ENCODE measurements at regions not wholly inside any gene's neighbourhood (a gene's known extent, or its start where the extent isn't known, plus 50 kb on each side); places are given as distances from the start of the nearest gene placed in this dataset.

DNA sequence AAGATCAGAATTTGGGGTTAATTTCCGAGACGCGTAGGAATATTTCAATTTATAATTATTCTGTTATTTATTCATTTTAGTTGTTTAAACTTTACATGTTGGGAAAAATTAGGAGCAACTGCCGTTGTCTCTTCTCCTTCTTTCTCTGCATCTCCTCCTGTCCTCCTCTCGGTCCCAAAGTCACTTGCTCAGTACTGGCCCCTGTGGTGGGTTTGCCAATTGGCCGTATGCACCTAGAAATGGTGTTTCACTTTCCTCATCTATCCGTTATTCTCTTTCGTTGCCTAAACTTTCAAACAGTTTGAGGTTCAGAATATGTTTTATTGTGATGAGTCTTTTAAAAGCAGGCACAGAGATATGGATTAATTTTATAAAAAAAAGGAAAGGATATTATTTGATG, 517.9 kb downstream of the PLCL1 start:
- no peak for DNase-seq

DNA sequence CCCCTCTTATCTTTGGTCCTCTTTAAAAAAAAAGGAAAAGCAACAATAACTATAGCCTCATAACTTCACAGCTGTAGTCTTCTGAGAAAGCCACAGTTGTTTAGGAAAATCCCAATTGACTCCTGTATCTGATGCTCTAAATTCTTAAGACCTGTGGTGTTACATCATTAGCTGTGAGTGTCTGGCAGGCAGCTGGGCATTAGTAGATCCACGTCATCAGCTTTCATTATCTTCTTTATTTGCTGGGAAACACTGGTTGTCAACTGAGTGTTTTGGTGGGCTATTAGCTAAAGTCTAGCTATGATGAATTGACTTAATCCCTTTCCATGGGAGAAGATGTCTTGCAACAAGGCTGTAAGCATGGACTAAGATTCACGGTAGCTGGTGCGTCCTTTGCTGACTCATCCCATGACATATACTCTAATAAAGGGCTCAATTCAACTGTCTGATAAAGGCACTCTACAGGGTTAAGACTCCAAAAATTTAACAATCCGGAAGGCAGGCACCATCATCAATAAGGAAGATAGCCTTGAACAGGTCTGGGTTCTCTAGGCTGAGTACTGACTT, 517.2 kb downstream of the PLCL1 start:
- DNase-seq = no peak

DNA sequence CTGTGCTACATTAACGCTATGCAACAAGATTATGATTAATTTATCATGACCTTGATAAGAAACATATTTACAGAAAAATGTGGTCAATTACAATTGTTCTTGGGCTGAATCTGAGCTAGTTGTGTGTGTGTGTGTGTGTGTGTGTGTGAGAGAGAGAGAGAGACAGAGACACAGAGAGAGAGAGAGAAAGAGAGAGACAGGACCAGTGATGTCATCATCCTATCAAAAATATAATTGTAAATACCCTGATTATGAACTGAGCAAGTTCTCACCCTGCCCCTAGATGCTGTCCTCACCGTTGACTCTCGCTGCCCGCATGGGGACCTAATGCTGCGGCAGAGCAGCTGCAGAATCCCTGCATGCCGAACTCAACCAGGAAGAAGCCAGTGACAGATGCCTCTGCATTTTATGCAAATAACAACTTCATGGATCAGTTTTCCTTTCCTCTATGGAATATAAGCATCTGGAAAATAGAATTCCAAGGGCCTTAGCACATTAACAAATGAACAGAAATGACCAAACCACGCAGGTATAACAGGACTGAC, 512.5 kb downstream of the PLCL1 start:
- DNase-seq = no peak

DNA sequence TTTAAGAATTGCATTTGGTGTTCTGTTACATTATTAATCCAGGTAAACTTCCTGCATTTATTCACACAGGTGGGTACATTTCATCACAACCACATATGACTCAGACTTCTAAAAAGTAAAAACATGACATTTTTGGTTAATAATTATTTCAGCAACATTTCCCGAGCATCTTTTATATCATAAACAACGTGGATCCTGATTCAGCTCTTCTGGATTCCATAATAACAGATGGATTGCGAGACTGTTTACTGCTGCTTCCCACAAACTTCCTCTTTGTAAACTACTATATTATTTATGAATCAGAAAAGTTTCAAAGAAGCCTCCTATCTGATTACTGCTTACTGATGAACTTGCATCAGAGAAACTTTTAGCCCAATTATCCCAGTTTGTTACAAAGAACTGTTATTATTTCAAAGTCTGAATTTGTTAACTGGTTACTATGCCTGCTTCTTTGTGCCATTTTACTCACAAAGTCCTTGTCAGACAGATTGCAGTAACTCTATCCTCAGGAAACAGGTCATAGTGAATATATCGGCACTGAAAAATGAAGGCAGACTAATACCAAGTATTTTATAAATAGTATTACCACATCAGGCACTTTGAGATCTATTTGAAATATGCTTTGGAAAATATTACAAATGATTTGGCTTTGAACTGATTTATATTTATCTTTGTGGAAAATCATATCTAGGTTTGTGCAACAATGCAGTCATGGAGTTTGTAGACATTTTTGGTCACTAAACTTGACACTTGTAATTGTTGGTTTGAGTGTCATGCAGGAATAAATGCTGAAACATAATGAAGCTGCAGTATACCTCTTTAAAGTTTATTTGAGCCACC, 511.6 kb downstream of the PLCL1 start:
- no peak for DNase-seq

DNA sequence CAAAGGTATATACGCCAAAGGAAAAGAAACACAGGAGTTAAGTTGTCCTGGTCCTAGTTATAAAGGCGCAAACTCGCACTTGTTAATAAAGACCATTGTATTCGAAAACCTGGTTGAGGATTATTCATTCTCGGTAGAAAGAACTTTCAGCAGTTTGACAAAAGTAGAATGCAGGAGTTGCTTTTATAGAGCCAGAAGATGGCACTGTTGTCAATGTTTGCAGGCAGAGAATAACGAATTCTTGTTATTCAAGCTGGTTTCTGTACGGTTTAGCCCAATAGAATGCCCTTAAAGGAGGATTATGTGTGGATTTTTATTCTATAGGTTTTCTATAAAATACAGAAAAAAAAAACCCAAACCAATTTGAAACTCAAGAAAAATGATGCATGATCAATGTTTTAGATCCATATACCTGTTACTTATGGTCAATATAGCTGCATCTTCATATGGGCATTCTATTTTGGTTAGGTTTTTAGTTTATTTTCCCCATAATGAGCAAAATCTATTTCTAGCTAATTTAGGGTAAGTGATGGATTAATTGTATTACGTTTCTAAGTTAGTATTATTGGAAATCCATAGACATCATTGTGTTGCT, 510.3 kb downstream of the PLCL1 start:
- DNase-seq = peak; percentile 21 to 43

DNA sequence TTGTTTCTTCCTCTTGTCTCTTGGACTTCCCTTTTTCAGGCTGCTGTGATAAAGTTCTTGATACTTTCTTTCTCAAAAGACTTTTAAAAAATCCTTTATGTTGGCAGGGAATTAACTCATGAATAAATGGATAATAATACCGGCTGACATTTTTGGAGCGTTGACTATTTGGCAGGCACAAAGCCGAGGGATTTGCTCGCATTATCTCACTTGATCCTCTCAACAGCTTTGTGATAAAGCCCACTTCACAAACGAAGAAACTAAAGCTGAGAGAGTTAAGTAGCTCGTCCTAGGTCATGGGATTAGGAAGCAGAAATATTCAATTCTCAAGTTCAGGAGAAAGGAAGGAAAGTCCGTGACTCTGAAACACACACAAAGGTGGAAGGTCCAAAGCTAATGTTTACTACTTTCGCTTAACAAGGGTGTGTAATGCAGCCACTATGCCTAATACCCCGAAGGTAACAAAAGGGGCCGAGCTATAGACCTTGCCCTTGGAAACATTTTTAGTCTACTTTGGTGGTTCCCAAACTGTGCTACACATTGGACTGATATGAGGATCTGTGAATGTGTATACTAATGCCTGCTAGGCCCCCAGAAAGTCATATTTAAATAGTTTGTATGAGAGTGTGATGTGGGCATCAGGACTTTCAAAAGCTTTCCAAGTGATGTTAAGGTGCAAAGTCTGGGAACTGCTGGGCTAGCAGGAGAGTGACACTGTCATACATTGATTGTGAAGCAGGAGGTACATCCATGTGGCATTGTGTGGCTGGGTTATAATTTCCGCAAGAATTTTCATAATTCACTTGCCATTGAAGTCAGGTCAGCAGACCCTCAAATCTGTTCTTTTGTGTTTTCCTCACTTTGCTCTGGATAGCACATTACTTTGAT, 508.4 kb downstream of the PLCL1 start:
- no peak for DNase-seq

DNA sequence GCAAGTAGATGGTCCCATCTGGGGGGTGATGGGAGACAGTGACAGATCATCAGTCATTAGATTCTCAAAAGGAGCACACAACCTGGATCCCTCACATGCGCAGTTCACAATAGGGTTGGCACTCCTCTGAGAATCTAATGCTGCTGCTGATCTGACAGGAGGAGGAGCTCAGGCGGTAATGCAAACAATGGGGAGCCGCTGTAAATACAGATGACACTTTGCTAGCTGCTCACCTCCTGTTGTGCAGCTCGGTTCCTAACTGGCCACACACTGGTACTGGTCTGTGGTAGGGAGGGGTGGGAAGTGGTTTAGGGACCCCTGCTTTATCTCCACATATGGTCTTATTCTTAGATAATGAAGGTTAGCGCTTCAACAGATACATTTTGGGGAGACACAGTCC, 506.6 kb downstream of the PLCL1 start:
- no peak for DNase-seq

DNA sequence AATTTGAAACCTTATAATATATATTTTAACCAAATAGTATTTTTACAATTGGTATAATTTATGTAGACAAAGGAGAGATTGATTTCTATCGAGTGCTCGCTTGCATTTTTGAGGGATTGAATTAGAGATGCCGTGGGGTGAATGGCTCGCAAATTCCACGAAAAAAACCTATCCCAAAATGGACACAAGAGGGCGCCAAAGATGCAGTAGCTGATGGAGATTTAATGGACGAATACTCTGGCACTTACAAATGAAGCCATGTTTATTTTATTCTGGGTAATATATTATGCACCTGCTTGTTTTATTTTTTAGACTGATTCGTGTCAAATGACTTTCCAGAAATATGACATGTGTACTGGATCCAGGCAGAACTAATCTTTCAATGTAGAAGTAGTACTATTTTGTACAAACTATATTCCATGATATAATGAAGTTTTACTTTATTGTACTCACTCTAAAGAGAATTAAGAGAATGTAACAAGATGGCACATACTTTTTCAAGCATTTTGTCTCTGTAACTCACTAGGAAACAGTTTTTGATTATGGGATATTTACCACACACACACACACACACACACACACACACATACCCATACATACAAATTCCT, 505.4 kb downstream of the PLCL1 start:
- DNase-seq = peak; percentile 4 to 31

DNA sequence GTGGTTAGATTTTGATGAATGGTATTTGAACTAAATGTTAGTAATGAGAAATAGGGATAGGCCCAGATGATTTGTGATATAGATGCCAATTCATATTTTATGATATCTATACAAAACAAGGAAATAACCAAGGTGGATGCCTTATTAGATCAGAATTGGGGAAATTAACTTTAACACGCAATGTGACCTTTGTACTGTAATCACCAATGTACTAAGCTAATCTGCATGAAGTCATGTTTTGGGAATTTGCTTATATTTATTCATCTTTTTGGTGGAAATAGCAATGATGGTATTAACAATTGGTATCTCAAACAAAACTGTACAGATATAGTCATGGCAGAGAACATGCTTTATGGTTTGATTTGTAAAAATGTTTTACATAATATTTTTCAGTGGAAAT, 504.7 kb downstream of the PLCL1 start:
- no peak for DNase-seq

DNA sequence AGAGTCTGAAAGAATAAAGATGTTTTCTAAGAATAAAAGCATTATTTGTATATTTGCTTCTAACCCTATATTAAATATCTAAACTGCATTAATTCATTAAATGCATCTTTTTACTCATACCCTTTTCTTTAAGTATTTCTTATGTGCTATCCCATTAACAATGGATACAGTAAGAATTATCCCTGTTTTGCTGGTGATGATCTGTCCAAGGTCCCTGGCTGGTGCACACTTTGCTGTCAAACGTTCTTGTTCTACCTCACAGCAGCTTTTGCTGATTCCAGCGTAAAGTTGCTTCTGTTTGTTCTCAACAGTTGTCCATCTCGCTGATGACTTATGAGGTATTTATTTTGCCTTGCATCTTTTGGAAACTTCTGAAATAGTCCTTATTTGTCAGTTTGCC, 504.0 kb downstream of the PLCL1 start:
- DNase-seq = no peak

DNA sequence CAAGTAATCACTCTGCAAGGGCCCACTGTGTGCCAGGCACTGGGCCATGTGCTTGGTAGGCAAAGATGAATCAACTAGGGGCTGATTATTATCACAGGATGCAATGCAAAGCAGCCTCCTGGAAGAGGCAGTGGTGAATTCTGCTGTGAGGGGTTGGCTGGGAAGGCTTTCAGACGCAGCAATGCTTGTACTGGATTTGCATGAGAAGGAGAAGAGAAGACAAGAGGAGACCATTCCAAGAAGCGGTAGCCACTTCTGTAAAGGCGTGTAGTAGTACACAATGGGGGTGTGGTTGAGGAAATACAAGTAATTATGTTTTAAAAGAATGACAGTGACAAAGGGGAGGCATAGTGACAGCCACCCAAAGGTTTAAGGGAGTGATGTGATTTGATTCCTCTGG, 502.7 kb downstream of the PLCL1 start:
- DNase-seq = no peak

DNA sequence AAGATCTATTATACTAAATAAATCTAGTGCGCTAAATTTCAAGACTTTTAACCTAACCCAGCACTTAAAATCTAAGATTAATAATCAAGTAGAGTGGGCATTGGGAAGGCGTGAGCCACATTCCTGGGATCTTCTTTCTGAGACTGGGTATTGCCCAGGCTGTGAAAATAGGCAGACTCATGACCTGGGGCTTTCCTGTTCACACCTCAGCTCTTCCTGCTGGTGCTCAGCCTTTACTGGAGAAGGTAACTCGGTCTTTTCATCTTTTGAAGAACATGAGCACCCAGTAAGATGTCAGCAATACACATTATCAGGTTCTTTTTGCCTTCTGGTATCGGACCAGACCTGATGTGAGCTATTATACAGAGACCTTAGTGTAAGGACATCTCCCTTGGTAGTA, 500.5 kb downstream of the PLCL1 start:
- no peak for DNase-seq

DNA sequence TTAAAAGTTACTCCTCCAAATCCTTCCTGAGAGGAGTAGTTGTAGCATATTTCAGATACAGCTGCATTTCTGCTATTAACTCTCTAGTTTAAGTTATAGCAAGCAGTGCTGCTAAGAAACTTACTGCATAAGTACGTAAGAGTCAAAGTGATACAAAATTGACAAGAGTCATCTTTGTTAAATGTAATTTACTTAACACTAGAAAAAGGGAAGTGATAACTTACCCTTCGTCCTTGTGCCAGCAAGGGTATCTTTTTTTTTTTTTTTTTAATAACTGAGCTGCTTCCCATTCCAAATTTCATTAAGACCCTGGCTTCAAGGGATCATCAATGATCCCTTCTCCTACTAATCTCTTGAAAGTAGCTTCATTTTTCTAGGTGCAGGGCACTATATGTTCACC, 493.0 kb downstream of the PLCL1 start:
- DNase-seq = no peak

DNA sequence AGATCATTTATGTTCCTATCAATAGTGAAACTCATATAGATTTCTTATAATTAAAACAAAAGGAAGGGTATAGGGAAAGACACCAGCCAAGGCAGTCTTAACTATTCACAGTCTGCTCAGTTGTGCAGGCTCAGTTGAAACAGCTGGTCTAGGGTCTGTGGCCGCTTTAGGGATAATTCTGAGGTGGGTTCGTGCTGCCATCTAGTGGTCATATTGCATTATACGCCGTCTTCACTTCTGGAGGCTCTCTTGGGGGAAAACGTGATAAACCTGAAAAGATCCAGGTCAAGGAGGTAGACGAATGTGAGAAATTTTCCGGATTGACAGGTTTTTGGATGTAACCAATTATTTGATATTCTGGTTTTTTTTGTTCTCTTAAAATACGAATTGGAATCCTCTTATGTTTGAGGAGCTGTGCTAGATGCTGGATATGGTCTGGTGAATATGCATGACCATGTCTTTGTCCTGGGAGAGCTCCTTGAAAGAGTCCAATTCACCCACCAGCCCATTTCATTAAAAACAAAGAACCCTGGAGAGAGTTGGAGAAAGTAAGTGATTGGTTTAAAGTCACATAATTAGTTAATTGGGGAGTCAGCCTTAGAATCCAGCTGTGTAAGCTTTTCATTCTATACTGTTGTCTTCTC, 492.4 kb downstream of the PLCL1 start:
- DNase-seq = peak; percentile 26 to 58

DNA sequence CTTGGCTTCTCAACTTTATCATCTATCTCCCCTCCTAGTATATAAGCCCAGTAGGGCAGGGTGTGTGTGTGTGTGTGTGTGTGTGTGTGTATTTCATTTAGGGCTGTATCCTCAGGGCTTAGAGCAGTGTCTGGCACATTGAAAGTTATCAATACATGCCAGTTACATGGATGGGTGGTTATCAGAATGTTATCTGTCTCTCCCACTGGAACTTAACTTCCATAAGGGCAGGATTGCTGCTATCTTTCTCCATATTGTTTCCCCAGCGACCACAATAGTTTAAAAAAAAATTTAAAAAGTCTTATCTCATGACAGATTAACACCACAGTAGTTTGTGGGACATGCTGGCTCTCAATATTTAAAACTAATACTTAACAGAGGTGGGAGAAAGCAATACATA, 488.9 kb downstream of the PLCL1 start:
- DNase-seq = no peak

DNA sequence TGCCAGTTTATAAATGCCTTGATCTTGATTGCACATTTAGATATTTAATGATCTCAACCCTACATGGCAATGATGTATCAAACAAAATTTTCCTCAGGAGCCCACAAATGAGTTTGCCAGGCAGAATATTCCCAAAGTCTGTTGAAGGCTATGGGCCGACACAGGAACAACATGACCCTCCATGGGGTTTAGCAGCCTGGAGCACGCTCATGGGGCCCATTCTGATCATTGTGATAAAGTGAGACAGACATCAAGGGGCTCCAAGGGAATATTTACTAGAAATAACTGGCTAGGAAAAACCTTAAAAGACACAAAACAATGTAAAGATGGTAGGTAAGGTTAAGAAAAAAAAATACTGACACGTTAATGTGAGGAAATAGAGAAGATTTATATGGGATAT, 485.4 kb downstream of the PLCL1 start:
- DNase-seq = no peak

DNA sequence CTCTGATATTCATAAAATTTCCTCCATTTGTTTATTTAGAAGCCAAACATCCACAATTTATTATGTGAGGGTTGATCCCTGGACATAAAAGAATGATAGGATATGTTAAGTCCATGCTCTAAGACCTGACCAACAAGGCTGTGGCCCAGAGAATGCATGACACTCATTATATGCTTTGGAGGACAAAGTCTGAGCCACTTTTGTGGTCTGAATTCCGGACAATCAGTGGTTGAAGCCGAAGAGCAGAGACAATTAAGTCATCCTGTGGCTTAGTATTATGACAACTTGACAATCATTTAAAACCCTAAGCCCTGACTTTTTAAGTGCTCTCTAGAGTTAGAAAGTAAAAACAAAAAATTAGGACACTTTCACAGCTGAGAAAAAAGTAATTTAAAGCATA, 483.3 kb downstream of the PLCL1 start:
- DNase-seq = no peak

DNA sequence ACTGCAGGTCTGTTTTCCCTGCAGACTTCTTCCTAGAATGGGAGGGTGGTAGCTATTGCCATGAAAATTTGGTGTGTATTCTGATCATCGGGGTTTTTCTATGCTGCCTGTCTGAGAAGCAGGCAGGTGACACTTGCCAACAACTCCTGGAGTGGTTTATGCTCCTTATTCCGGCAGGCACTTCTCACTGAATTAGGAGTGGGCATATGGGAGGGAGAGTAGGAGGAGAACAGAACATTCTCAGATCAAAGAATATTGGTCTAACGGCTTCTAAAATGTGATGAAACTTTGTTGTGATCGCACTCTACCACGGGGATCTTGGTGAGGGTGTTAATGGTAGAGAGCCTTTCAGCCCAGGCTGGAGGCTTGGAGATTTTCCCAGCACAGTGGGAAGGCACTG, 480.8 kb downstream of the PLCL1 start:
- DNase-seq = no peak

DNA sequence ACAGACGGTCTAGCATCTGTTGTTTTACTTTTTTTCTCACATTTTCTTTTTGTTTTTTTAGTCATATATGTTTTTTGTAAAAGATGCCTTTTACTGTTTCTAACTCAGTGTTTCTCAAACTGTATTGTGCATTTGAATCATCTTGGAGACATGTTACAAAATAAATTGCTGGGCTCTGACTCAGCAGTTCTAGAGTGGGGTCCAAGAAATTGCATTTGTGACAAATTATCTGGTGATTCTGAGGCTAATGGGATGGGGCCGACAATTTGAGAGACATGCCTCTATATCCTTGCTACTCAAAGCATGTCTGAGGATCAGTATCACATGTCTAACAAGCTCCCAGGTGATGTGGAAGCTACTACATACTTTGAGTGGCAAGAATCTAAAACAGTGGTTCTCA, 478.8 kb downstream of the PLCL1 start:
- DNase-seq = no peak

DNA sequence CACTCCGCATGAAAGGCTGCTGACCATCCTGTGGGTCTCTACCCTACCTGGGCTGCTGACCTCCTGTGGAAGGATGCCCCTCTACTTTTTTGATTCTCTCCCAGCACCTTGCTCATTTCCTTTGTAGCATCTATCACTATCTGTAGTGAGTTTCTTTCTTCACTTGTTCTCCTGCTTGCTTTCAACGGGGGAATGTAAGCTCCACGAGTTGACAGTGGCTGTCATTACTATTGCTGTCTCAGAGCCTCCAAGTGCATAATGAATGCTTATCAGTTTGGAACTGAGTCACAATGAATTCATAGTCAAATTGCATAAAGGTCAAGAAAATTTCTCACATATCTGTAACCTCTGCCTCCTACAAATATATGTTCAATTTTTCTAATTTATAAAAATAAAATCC, 477.7 kb downstream of the PLCL1 start:
- no peak for DNase-seq

DNA sequence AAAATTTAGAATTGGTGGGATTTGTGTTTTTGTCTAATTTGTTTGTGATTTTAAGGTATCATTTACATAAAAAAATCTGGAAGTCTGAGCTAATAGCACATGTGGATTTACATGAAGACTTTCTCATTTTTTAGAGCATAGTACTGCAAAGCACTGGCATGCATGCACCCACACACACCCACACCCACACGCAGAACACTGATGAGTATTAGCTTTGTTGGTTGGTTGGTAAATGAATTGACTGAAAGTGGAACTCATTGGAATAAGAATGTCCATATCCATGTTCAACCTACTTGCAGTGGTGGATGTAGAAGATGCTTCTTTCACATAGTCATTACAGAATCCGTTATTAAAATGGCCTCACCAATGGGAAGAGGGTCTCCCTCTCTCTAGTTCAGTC, 475.8 kb downstream of the PLCL1 start:
- DNase-seq = no peak

DNA sequence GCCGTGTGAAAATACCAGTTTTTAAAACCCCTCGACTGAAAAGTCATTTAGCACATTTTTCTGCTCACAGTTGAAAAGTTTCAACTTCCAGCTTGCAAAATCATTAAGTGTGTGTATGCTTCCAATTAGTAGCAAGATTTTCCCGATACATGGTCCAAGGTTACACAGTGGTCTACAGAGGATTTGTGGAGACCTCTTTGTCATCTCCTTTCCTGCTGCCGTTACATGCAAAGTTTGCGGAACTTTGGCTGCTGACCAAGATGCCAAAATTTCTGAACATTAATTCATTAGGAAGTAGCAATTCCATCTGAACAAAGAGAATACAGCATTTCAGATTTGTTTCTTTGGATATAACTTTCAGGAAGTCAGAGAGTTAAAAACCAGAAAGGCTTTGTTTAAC, 474.6 kb downstream of the PLCL1 start:
- DNase-seq = no peak
